ENCODE measurements at regions not wholly inside any gene's neighbourhood (a gene's known extent, or its start where the extent isn't known, plus 50 kb on each side); places are given as distances from the start of the nearest gene placed in this dataset.

DNA sequence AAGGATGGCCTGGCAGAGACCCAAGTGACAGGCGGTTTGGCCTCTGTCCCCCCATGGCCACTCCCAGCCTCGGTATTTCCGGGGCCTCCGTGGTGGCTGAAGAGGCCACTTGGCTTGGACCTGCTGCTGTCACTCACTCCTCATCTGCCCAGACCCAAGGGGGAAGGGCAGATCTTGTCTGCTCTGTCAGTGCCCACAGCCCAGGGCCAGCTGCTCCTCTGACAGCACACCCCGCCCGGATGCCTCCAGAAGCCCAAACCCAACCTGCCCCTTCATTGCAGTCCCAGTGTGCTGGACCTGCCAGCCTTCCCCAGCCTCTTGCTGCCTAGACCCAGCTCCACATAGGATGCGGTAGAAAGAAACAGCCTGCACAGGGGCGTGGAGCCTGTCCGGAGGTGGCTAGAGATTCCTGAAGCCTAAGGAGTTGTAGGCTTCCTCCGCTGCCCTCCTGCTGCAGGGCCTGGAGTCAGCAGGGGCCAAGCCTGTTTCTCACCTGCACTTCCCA is 52.0 kb downstream of the MAGEF1 start:
- Histone ChIP-seq H3K4me2 (ENCODE audit: insufficient read depth, low read length) (no peak overlapping the region), H3K36me3 (ENCODE audit: control insufficient read depth, insufficient read depth, low read length) (no peaks in the 10 kb centered on the region), H3K4me1 (replicated peaks in 1 of 2; ENCODE audit: control insufficient read depth in 2 of 2, insufficient read depth in 2 of 2, low read length in 2 of 2) (peaks cover 0 to 5% of the 10 kb centered on the region in 2 experiments; a peak in 3 of 5 replicates), H4K20me1 (replicated peaks; ENCODE audit: control insufficient read depth, insufficient read depth, low read length) (0 out of 2 replicates have a peak, but pooled peaks cover 4% of the 10 kb centered on the region), H3K9me1 (ENCODE audit: control insufficient read depth, insufficient read depth, low read length) (no peaks in the 10 kb centered on the region), H3K27ac (ENCODE audit: extremely low read depth, low read depth, low read length) (no peak overlapping the region), H3K79me2 (ENCODE audit: control insufficient read depth, insufficient read depth, low read length) (no peaks in the 10 kb centered on the region), H3K9me3 (replicated peaks; ENCODE audit: control insufficient read depth, insufficient read depth, low read depth, low read length) (no peaks in the 10 kb centered on the region), H3K4me3 (no peak overlapping the region), H3K9ac (ENCODE audit: insufficient read depth in 1 of 2, low read depth in 2 of 2, low read length in 2 of 2) (peak overlapping the region in 1 of 2 experiments; percentile 58; a peak in 2 of 4 replicates), H3K27me3 (ENCODE audit: control insufficient read depth in 2 of 2, insufficient read depth in 2 of 2, low read length in 2 of 2) (peaks cover 35 to 75% of the 10 kb centered on the region in 2 experiments; a peak in 4 of 5 replicates), H2AFZ (ENCODE audit: low read depth, low read length) (no peak overlapping the region)
- TF ChIP-seq, protein P1, sequence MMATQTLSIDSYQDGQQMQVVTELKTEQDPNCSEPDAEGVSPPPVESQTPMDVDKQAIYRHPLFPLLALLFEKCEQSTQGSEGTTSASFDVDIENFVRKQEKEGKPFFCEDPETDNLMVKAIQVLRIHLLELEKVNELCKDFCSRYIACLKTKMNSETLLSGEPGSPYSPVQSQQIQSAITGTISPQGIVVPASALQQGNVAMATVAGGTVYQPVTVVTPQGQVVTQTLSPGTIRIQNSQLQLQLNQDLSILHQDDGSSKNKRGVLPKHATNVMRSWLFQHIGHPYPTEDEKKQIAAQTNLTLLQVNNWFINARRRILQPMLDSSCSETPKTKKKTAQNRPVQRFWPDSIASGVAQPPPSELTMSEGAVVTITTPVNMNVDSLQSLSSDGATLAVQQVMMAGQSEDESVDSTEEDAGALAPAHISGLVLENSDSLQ (IDR thresholded peaks at IDR 0.05), result peak; percentile 79
- TF ChIP-seq JUND (IDR thresholded peaks at IDR 0.05; ENCODE audit: borderline replicate concordance, low read depth, low read length), result no peak
- TF ChIP-seq JUND (tag; IDR thresholded peaks at IDR 0.05; ENCODE audit: borderline replicate concordance, low read depth, low read length), result no peak
- peak; percentile 32; the same call in 1 of the 2 replicates for TF ChIP-seq NFIC (IDR thresholded peaks at IDR 0.05)
- no peak for FAIRE-seq
- no TSS peak for BruUV-seq (replicated peaks)
- ChIA-PET CTCF (ENCODE audit: low intra/inter-chr PET ratio) (no interaction called here), POLR2A (interaction anchor here (0.6 kb wide), 1 partner anchor 69 kb away, joined by 3 read pairs; no protein-coding TSS in a partner anchor)
- WGBS (ENCODE audit: insufficient coverage, low coverage, missing lambda C conversion rate), result 21% methylated on average over 6 of the region's 10 CpGs
- peak in 2 of 4 experiments; percentile 15 to 34 for DNase-seq (ENCODE audit: extremely low read depth in 1 of 4, low spot score in 3 of 4)
- in situ Hi-C loops (cut with MboI), result loop anchor here (25.0 kb wide), 1 partner anchor 1402 kb away; no protein-coding TSS in a partner anchor
- intact Hi-C loops (cut with micrococcal nuclease), result no loop called here
- peak; percentile 50 for ATAC-seq
